HG03066 (cell line): ENCODE measurements at regions not wholly inside any gene's neighbourhood (a gene's known extent, or its start where the extent isn't known, plus 50 kb on each side); places are given as distances from the start of the nearest gene placed in this dataset.

Source experiments
- ATAC-seq: cut with Tn5 transposase; IDR thresholded peaks from one replicate; pipeline ENCODE4 v1.9.1; 2021; ENCODE audit warnings: low read depth; ENCODE audit not compliant: unreplicated experiment

GRCh38 chr1:69485616-69486015, 82.1 kb upstream of the LRRC7 start:
- ATAC-seq: no peak

GRCh38 chr1:69491416-69491815, 76.3 kb upstream of the LRRC7 start:
- no peak for ATAC-seq

- ATAC-seq: no peak
These were observed 75.4 kb upstream of the LRRC7 start for GRCh38 chr1:69492286-69492685.

GRCh38 chr1:69494221-69494620, 73.5 kb upstream of the LRRC7 start:
- no peak for ATAC-seq

DNA sequence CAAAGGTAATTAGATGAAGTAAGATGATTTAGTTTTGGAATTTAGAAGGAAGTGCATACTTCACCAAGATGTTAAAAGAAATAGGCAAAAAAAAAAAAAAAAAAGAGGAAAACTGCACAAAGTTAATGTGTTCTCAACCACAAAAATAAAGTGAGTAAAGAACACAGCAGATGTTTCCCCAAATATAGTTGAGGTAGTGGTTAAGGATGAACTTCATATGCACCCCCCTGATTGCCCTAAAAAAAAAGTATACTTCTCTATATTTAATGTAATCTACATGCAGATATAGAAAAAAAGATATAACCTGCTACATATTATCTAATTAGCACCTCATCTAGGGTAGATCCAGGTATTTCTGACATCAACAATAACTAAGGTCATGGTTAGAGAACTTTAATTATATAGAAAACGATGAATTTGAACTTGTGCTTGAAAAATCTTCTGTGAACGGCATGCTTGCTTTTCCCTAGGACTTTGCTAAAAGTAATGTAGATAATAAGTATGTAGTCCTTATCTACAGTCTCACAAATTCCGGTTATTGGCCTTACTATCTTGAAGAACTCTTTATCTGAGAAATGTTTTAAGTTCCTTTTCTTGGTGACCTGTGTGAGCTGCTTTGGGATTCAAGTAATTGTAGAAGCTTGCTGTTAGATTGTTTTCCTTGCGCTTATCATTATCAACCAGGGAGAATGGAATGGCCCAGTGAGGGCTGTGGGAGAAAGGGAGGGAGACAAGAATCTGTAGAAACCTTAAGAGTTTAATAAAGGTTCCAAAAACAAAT, 70.1 kb upstream of the LRRC7 start:
- no peak for ATAC-seq

- ATAC-seq: no peak
These were observed 69.0 kb upstream of the LRRC7 start for GRCh38 chr1:69498711-69499110.

DNA sequence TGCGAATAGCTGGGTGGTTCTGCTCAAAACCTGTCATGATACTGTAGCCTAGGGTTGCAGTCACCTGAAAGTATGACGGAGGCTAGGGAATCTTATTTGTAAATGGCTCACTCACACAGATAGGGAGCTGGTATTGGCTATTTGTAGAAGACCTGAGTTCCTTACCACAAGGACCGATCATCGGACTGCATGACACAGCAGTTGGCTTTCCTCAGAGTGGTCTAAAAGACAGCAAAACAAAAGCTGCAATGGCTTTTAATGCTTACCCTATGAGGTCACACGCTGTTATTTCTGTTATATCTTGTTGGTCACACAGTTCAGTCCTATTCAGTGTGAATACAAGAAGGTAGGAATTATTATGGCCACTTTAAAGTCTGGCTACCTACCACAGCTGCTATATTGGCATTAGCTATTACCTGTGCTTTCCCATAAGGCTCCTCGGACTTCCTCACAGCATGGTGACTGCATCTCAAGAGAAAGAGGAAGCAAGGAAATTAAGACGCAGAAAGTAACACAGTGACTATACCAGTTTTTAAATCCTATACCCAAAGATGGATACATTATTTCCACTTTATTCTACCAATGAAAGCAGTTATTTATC, 68.4 kb upstream of the LRRC7 start:
- no peak for ATAC-seq

GRCh38 chr1:69502991-69503390, 64.7 kb upstream of the LRRC7 start:
- ATAC-seq: no peak

GRCh38 chr1:69504730-69505252, 62.9 kb upstream of the LRRC7 start:
- no peak for ATAC-seq

DNA sequence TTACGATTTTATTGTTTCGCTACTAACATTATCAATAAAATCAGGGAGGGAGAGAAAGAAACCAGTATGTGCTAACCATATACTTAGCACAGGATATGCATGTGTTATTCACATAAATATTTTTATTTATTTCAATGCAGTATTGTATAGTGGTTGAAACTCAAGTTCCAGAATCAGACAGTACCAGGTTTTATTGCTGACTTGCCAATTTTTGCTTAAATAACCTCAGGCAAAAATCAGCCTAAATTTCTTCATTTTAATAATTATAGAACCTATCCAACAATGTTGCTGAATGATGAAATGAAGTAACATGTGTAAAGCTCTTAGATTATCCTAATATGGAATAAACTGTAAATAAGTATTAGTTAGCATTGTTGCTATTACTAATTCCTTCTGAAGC, 61.4 kb upstream of the LRRC7 start:
- no peak for ATAC-seq

DNA sequence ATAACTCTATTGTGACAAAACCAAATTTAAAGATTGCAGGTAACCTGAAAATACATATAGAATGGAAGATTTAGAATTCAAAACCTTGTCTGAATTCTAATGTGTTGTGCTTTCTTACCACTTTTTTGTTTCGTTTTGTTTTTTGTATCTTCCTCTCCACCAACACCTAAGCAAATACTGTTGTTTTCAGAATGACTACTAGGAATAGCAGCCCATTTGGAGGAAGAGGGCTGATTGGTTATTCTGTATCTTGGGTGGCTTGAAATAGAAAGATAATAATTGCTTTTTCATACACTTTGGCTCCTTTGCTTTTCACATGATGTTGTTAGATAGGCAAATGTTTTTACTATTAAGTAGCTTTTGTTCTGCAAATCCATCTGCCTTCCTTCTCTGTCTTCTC, 61.0 kb upstream of the LRRC7 start:
- ATAC-seq: no peak

DNA sequence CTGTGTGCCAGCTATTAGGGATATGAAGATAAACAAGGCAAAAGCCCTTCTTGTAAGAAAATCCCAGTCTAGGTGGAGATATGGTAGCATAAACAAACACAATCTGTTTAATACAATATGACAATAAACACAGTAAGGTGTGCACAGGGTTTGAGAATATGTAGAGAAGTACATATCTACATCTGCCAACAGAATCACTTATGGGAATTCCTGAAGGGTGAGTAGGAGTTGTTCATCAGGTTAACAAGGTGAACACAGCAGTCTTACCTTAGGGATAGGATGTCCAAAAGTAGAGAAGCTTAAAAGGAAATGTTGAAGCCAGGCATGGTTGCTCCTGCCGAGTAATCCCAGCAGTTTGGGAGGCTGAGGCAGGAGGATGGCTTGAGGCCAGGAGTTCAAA, 57.7 kb upstream of the LRRC7 start:
- no peak for ATAC-seq

- ATAC-seq: no peak
These were observed 56.1 kb upstream of the LRRC7 start for GRCh38 chr1:69511426-69512192.

DNA sequence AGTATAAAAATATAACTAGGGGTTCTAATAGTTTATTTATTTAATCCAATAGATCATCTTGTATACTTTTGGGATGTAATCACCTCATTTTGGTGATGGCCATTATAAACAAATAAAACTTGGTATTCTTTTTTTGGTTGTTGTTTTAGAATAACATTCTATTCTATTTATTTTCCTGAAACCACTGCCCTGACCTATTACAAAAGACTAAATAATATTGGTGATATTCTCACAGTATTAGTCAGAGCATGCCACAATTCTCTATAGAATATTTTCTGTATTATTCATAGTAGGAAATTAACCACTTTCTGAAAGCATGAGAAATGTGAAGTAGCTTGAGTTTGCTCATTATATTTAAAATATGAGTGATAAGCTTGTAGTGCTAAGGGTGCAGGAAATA, 54.1 kb upstream of the LRRC7 start:
- no peak for ATAC-seq
